Pancreas (tissue), 10 donors: ENCODE measurements at regions not wholly inside any gene's neighbourhood (a gene's known extent, or its start where the extent isn't known, plus 50 kb on each side); places are given as distances from the start of the nearest gene placed in this dataset.

Experiments
- ATAC-seq, 4 donors: fragments of 200-7000 bp; cut with Tn5 transposase; one replicate each; pipeline versions ENCODE4 v1.8.0 to v1.9.1; 2020; ENCODE audit warnings: mild to moderate bottlenecking in 4 of 4, moderate library complexity in 4 of 4
- DNase-seq, 6 donors: peaks; one replicate each; pipeline ENCODE4 v3.0.0-alpha.2; 2020
- FAIRE-seq: peaks from 2 replicates; lab custom pipeline; 2012; peaks lifted over from hg19 to GRCh38; lab: Jason Lieb, UNC
- H3K27ac ChIP-seq, 4 donors: fragments of 200-600 bp; sonication (generic); 1 replicate in 3 of 4; 2 replicates in 1 of 4; pipeline versions ENCODE4 v1.5.0 to v1.8.0; 2020
- H3K27me3 ChIP-seq, 4 donors: fragments of 200-600 bp; one replicate each; pipeline ENCODE4 v1.8.0; 2021
- H3K36me3 ChIP-seq, 3 donors: fragments of 200-600 bp; sonication (generic) in 1 of 3; one replicate each; pipeline versions ENCODE4 v1.5.0 to v1.8.0; 2020 to 2021
- H3K4me1 ChIP-seq, 3 donors: fragments of 200-600 bp; one replicate each; pipeline ENCODE4 v1.8.0; 2021
- H3K4me3 ChIP-seq, 4 donors: fragments of 200-600 bp; sonication (generic) in 2 of 4; one replicate each; pipeline versions ENCODE4 v1.5.0 to v1.8.0; 2020 to 2021
- H3K9me3 ChIP-seq, 4 donors: fragments of 200-600 bp; one replicate each; pipeline ENCODE4 v1.8.0; 2021
- WGBS, 2 donors: extraction: QIAGEN DNeasy Blood & Tissue Kit; methylation state at CpG; one replicate each; pipeline ENCODE4 v1.1.7; 2013; 5-methylcytosine and 5-hydroxymethylcytosine counted together
- intact Hi-C, 3 donors: fragments of 100-400 bp; cut with DNase I; formaldehyde crosslinking; loops; one replicate each; pipeline versions ENCODE4 v1.11.1 to v1.14.2; 2022
- TF ChIP-seq, protein P1 (sequence below), 4 donors: fragments of 200-600 bp; sonication (generic) in 3 of 4; IDR thresholded peaks; one replicate each; pipeline versions ENCODE4 v1.5.0 to v1.8.0; 2021; ENCODE audit warnings: antibody characterized with exemption in 4 of 4
- donor health status: healthy with polysubstance abuse.
- donor health status: DM: no; HTN: no; CAD: no; lungs with moderate emphysema.
- donor health status: DM: no; HTN: no; CAD: no.
- donor health status: control.
- donor health status: control.
- donor health status: Bipolar disorder and iron deficiency.
- donor health status: DM: yes; HTN: yes; CAD: no.
- donor health status: DM: no; HTN: no; CAD: no.
- donor health status: DM: no; HTN: no; CAD: no.
- donor health status: DM: yes; HTN: yes; CAD: no.

DNA sequence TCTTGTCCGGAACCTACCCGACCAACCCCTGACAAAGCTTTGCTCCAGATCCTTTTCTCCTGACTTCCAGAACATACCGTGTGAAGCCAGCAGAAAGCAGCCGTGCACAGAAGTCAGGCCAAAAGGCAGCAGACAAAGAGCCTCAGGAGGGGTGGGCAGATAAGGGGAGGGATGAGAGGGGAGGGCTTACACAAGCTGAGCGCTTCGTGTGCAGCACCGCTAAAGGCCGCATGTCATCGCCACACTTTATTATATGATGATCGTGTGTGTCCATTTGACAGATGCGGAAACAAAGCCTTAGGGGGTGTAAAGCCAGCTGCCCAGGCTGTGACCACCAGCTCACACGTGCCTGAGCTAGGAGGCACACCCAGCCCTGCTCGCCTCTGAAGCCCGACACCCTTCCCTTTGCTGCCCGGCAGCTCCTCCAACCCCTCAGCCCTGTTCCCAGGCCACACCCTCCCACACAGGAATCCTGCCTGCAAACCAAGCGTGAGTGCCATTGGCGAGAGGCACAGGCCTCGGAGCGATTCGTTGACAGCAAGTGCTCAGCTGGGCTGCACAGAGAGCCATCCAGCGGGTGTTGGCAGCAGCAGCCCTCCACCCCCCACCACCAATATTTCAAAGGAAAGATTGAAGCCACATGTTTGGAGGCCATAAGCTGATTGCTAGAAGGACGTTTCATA, 170.5 kb upstream of the SMIM23 start:
- H3K4me1 ChIP-seq = no peaks in the 10 kb centered on the region
- DNase-seq (no peak), ATAC-seq (no peak), FAIRE-seq (no peak)
- no peaks in the 10 kb centered on the region for H3K36me3 ChIP-seq
- H3K4me3 ChIP-seq = no peak overlapping the region
- TF ChIP-seq, protein P1, sequence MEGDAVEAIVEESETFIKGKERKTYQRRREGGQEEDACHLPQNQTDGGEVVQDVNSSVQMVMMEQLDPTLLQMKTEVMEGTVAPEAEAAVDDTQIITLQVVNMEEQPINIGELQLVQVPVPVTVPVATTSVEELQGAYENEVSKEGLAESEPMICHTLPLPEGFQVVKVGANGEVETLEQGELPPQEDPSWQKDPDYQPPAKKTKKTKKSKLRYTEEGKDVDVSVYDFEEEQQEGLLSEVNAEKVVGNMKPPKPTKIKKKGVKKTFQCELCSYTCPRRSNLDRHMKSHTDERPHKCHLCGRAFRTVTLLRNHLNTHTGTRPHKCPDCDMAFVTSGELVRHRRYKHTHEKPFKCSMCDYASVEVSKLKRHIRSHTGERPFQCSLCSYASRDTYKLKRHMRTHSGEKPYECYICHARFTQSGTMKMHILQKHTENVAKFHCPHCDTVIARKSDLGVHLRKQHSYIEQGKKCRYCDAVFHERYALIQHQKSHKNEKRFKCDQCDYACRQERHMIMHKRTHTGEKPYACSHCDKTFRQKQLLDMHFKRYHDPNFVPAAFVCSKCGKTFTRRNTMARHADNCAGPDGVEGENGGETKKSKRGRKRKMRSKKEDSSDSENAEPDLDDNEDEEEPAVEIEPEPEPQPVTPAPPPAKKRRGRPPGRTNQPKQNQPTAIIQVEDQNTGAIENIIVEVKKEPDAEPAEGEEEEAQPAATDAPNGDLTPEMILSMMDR (IDR thresholded peaks at IDR 0.05) = no peak
- intact Hi-C loops = no loop called here
- WGBS, 2 donors = 66 to 67% methylated on average over 22 of the region's 22 CpGs
- H3K9me3 ChIP-seq = no peaks in the 10 kb centered on the region
- H3K27ac ChIP-seq = no peak overlapping the region
- H3K27me3 ChIP-seq = no peaks in the 10 kb centered on the region

DNA sequence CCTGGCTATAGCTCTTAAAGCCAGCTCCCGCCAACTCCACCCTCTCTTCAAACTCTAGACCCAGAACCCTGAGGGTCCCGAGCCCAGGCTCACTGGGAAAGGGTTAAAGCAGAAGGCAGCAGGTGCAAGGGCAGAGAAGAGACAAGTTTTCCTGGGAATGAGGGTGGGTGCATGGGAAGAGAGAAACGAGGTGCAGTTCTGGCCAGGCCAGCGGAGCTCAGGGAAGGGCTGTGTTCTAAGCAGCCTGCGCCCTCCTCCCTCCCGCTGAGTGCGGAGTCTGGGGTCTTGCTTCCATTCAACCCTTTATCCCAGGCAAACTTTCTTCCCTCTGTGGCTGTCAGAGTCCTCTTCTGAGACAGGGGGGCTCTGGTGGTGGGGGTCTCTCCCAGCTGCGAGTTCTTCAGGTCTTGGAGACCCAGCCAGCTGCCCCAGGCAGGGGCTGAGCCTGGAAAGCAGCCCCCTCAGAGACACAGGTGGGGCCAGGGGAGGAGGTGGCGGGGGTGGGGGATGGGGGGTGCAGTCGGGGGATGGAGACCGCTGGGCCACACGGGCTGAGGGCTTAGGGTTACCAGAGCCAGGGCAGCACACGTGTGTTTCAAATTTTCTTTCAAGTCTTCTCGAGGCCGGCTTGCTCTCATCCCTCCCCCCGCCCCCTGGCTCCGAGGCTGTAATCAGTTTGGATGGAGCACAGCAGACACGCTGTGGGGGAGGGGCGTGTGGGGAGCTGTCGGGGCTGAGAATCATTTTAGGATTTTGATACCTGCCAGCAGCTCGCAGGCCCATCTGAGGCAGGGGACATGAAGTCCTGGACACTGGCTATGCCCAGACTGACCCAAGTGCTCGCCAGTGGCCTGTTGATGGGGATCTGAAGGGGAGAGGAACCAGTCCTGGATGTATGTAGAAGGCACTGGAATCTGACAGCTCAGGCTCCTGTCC, 169.6 kb upstream of the SMIM23 start:
- Histone ChIP-seq H3K4me1 (no peaks in the 10 kb centered on the region), H3K27ac (no peak overlapping the region), H3K4me3 (no peak overlapping the region), H3K27me3 (no peaks in the 10 kb centered on the region), H3K36me3 (no peaks in the 10 kb centered on the region), H3K9me3 (no peaks in the 10 kb centered on the region)
- ATAC-seq (no peak), FAIRE-seq (no peak), DNase-seq (no peak)
- 39 to 41% methylated on average over 22 of the region's 22 CpGs for WGBS, 2 donors
- intact Hi-C loops = no loop called here
- TF ChIP-seq, protein P1 (IDR thresholded peaks at IDR 0.05) = no peak

DNA sequence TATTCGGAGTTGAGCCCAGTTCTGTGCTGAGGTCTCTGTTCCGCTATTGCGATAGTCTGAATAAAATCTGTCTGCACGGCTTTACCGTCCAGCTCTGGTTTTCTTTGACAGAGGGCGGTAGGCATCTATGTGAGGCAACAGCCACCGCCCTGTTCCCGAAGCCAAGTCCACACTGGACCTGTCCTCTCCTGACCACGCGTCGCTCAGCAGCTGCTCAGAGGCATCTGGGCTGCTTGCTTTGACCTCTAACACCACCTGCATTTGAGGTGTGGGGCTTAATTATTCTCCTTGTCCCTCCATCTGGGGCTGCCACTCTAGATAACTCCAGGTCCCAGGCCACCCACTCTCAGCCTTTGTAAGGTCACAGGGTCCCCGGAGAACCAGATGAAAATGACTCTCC, 168.4 kb upstream of the SMIM23 start:
- intact Hi-C loops = no loop called here
- Histone ChIP-seq H3K4me1 (no peaks in the 10 kb centered on the region), H3K27ac (no peak overlapping the region), H3K27me3 (no peaks in the 10 kb centered on the region), H3K36me3 (no peaks in the 10 kb centered on the region), H3K4me3 (no peak overlapping the region), H3K9me3 (no peaks in the 10 kb centered on the region)
- no peak for DNase-seq
- FAIRE-seq = no peak
- no peak for ATAC-seq
- TF ChIP-seq, protein P1 (IDR thresholded peaks at IDR 0.05) = no peak
- 83 to 84% methylated on average over 12 of the region's 12 CpGs for WGBS, 2 donors

DNA sequence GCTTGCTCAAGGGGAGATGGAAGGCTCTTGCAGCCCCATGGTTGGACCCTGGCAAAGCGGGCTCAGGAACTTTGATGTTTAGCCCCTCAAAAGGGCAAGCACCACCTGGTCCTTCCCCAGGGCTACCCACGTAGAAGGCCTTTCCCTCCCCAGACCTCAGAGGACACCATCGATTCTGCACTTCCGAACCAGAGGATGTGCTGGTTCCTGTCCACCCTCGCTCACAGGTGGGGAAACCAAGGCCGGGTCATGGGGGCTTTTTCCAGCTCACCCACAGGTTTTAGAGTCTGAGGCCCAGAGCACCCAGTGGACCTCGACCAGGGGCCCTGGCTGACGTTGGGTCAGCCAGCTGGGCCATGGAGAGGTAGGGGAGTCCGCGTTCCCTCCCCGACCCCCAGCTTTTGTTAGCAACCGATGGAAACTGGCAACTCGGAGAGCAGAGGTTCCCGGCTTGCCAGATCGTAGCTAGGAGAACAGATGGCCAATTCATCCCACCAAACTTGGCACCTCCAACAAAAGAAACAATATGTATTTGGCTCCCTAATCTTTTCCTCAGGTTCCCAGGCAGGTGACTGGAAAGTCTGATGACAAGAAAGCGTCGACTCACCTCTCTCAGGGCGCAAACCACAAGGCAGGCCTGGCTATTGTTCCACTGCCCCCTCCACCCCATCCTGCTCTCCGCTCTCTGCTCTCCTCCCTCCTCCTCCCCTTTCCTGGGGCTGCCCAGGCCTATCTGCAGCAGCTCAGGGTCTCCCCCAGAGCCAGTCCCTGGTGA, 167.6 kb upstream of the SMIM23 start:
- no peak overlapping the region for H3K4me3 ChIP-seq
- H3K27me3 ChIP-seq = no peaks in the 10 kb centered on the region
- FAIRE-seq = no peak
- H3K36me3 ChIP-seq = no peaks in the 10 kb centered on the region
- intact Hi-C loops = no loop called here
- H3K27ac ChIP-seq = no peak overlapping the region
- no peak for ATAC-seq
- TF ChIP-seq, protein P1 (IDR thresholded peaks at IDR 0.05) = no peak
- WGBS, 2 donors = 78 to 84% methylated on average over 19 of the region's 19 CpGs
- H3K4me1 ChIP-seq = no peaks in the 10 kb centered on the region
- no peak for DNase-seq
- no peaks in the 10 kb centered on the region for H3K9me3 ChIP-seq
